HK-2 (cell line): ENCODE measurements at regions not wholly inside any gene's neighbourhood (a gene's known extent, or its start where the extent isn't known, plus 50 kb on each side); places are given as distances from the start of the nearest gene placed in this dataset.
"Not testable (repeated sequence)": the region's sequence is repeated elsewhere in the genome, so short reads cannot be mapped to it uniquely, and the experiment has no call there.

Source experiments
- DNase-seq: peaks from one replicate; pipeline ENCODE4 v3.0.0-alpha.2; 2018; ENCODE audit not compliant: unreplicated experiment

- DNase-seq: no peak
These were observed 1015.8 kb upstream of the SEL1L start for GRCh38 chr14:82549306-82549990.

DNA sequence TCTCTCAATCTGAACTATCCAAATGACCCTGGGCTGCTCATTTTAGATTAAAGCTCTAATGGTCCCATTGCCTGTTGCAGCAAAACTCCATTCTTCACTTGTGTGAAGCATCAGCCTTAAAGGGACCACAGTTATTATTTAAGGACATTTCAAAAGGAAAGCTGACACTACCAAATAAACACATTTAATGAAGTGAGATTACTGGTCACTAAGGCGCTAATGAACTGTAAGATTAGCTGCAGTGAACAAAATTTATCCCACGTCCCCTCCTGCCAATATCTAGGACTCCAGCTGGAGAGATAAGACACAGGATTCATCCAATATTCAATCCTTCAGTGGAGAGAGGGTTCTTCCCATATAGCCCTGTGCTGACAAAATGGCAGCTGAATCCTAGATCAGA lies 1029.2 kb upstream of the SEL1L start:
- DNase-seq: no peak

DNA sequence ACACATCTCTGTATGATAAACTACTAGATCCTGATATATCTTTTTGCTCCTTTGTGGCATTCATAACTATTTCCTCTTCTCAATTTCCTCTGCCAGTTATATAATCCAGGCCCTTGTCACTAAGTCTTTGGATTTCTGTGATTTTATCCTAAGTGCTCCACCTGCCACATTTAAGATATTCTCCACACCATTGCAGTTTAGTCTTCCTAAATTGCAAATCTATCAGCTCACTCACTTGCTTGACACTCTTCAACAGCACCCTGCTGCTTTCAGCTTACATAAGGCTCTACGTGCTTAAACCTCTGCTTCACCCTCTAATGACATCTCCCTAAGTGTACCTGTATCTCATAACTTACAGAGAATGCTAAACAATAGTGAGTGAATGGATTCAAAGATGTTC lies 1032.2 kb upstream of the SEL1L start:
- DNase-seq: no peak

GRCh38 chr14:82587226-82587625 lies 1053.6 kb upstream of the SEL1L start:
- no peak for DNase-seq

- no peak for DNase-seq
These were observed 1061.8 kb upstream of the SEL1L start for GRCh38 chr14:82595466-82595865.

DNA sequence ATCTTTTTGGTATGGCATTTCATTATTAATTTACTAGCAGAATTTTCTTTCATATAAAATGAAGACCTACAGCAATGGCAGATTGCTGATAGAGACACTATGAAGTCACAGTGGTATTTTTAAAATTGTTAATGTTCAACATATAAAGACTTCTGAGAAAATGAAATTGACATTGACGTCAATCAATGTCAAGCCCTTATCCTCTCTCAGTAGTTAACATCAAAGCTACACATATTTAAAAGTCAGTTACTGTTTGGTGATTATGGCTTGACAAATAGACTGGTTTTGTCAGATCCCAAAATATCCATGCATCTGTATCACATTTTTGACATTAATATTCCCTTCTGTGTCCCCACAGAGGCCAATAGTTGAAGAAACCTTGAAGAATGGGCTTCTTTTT lies 1069.1 kb upstream of the SEL1L start:
- no peak for DNase-seq

- no peak for DNase-seq
These were observed 1071.2 kb upstream of the SEL1L start for GRCh38 chr14:82604819-82605218.

DNA sequence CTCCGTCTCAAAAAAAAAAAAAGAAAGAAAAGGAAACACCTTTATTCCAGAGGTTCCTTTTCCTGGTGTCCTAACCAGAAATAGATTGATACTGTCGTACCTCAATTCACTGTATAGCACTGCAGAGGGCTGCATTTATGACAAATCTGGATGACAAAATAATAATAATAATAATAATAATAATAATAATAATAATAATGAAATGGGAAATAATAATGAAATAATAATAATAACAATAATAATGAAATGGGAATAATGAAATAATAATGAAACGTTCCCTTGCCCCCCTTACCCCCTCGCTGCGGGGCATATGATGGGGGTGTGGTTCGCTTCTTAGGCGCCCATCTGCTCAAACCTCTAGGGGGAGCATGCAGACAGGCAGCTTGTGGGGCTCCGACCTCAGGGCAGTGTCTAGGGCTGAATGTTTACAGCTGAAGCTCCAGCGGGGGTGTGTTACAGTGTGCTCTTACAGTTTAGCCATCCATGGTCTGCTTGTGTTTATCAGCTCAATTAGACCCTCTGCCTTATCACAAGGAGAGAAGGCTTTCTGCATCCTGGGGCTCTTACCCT lies 1088.3 kb upstream of the SEL1L start:
- no peak for DNase-seq

GRCh38 chr14:82626156-82627066 lies 1092.8 kb upstream of the SEL1L start:
- no peak for DNase-seq

- no peak for DNase-seq
These were observed 1102.3 kb upstream of the SEL1L start for GRCh38 chr14:82635915-82636314.

GRCh38 chr14:82636426-82636825 lies 1102.8 kb upstream of the SEL1L start:
- no peak for DNase-seq

GRCh38 chr14:82641050-82641540 lies 1107.4 kb upstream of the SEL1L start:
- no peak for DNase-seq

DNA sequence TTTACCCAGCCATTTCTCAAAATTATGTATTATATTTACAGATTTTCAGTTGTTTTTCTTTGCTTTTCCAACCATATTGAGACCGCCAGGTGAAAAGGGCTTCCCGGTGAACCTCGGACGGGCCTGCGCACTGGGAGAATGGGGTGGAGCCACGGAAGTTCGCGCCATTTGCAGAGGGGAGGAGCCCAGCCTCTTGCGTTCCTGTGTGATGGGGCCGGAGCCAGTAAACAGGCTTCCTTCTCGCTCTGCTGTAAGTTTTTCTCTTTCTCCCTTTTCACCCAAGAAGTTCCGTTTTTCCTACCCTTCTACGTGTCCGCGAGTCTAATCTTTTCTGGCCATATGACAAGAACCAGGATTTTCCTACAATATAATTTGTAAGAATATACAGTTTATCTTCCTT lies 1108.8 kb upstream of the SEL1L start:
- DNase-seq: no peak

GRCh38 chr14:82647088-82647810 lies 1113.6 kb upstream of the SEL1L start:
- DNase-seq: no peak

DNA sequence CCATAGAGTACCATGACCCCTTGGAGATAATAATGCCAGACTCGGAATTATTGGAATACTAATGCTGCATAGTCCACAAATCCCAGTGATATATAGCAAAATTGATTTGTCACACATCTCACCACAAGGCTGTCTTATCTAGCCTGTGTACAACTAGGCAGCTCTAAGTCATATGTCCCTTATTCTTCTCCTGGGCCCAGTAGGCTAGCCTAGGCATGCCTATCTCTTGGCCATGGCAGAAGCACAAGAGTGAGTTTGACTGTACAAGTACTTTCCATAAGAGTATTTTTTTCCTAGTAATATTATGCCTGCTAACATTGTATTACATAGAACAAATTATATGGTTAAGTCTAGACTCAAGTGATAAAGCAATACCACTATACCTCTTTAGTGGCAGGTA lies 1122.1 kb upstream of the SEL1L start:
- no peak for DNase-seq

DNA sequence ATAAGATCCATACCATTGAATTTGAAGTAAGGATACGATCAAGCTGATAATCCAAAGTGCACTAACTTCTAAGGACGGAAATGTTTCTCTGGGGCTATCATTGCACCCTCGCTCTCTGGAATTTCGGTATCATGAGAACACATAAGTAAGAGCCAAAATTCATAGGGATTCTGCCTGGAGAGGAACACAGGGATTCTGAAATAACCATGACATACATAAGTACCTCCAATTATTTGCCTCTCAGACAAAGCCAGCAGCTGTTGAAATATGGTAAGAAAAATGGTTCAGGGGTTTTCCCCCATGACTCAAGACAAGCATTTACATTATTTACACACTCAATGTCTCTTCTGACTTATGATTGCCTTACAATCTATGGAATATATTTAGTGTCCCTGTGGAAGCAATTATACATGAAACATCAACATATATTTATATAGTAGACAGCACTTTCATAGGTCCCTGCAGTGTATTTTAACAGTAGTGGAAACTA lies 1123.6 kb upstream of the SEL1L start:
- DNase-seq: no peak

- DNase-seq: no peak
These were observed 1127.6 kb upstream of the SEL1L start for GRCh38 chr14:82661258-82661657.

- DNase-seq: no peak
These were observed 1133.4 kb upstream of the SEL1L start for GRCh38 chr14:82667006-82667405.

DNA sequence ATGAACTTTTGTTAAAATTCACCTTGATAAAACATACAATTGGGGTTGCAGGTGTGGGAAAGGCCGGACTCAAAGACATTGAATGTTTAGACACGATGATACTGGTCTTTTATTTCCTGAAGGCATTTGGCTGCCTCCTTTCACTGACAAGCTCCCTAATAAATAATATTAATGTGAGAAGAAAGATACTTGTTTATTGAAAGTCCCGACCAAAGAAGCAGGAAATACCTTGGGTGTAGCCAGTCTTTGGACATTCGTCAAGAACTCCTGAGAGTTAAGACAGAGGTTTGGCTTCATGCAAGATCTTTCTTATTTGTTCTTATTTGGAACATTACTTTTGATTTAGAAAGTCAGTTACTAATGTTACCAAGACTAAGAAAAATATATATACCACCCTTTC lies 1133.8 kb upstream of the SEL1L start:
- DNase-seq: no peak

DNA sequence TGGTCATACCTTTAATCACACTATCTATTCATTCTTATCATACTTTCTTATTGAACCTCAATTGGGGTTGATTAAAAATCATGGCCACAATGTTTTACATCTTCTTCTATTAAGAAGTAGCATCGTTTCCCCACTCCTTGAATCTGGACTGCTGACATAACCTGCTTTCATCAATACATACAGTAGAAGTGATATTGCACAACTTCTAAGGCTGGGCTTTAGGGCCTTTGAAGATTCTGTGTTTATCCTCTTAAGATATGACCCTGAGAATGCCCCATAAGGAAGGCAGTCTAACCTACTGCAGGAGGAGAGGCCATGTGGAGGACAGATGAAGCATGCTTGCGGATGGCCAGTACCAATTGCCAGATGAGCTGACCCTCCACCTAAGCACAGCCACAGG lies 1142.8 kb upstream of the SEL1L start:
- DNase-seq: no peak

- DNase-seq: no peak
These were observed 1156.3 kb upstream of the SEL1L start for GRCh38 chr14:82689948-82690347.

- not testable (repeated sequence) for DNase-seq
These were observed 1157.5 kb upstream of the SEL1L start for GRCh38 chr14:82691191-82691590.
